DND-41 (cell line): ENCODE measurements at regions not wholly inside any gene's neighbourhood (a gene's known extent, or its start where the extent isn't known, plus 50 kb on each side); places are given as distances from the start of the nearest gene placed in this dataset.

ENCODE experiments used
- EZH2 ChIP-seq: IDR thresholded peaks from 3 replicates; pipeline ENCODE4 v1.6.1; 2012; ENCODE audit warnings: borderline replicate concordance, low read depth, mild to moderate bottlenecking, moderate library complexity, low read length, inconsistent platforms; ENCODE audit not compliant: severe bottlenecking
- TF ChIP-seq, protein P1 (sequence below): IDR thresholded peaks from 2 replicates; pipeline ENCODE4 v1.5.1; 2012; ENCODE audit warnings: borderline replicate concordance, low read length, moderate library complexity, mild to moderate bottlenecking; ENCODE audit not compliant: poor library complexity, severe bottlenecking; ENCODE audit errors: extremely low read depth

DNA sequence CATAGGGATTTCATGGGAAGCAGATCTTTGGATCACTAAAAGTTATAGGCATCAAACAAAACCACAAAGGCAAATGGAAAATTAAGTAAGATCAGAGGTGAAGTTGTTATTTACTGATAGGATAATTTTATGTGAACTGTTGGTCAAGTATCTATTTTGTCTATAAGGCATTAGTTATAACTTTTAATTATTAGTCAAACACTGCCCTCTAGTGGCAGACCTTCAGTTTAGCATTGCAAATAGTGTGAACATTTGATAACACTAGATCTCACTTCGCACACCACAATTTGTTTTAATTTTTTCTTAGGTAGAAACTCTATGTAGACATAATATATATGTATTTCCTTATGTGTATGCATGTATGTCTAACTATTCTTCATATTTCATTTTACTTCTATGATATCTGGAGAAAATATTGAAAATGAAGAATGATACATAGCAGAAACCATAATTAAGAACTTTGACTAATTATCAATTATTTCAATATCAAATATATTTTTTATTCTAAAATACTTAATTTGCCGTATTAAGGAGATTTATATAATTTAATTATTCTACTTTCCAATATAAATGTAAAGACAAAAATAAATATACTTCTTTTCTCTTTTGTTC lies 214.5 kb upstream of the TACR3 start:
- TF ChIP-seq EZH2: no peak
- TF ChIP-seq, protein P1, sequence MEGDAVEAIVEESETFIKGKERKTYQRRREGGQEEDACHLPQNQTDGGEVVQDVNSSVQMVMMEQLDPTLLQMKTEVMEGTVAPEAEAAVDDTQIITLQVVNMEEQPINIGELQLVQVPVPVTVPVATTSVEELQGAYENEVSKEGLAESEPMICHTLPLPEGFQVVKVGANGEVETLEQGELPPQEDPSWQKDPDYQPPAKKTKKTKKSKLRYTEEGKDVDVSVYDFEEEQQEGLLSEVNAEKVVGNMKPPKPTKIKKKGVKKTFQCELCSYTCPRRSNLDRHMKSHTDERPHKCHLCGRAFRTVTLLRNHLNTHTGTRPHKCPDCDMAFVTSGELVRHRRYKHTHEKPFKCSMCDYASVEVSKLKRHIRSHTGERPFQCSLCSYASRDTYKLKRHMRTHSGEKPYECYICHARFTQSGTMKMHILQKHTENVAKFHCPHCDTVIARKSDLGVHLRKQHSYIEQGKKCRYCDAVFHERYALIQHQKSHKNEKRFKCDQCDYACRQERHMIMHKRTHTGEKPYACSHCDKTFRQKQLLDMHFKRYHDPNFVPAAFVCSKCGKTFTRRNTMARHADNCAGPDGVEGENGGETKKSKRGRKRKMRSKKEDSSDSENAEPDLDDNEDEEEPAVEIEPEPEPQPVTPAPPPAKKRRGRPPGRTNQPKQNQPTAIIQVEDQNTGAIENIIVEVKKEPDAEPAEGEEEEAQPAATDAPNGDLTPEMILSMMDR: peak; percentile 81
